ENCODE measurements at regions not wholly inside any gene's neighbourhood (a gene's known extent, or its start where the extent isn't known, plus 50 kb on each side); places are given as distances from the start of the nearest gene placed in this dataset.
A peak's percentile ranks its signal among the peaks of the same experiment; 100 is the strongest.

GRCh38 chr2:126748188-126748760 is 92.3 kb downstream of the GYPC start:
- Histone ChIP-seq H3K4me3 (no peak overlapping the region), H3K27me3 (replicated peaks) (no peaks in the 10 kb centered on the region), H3K27ac (no peak overlapping the region), H3K36me3 (no peaks in the 10 kb centered on the region), H3K9me3 (replicated peaks) (no peaks in the 10 kb centered on the region), H3K4me1 (replicated peaks) (no peaks in the 10 kb centered on the region)
- no peak for DNase-seq (ENCODE audit: low read depth in 1 of 2, low spot score in 2 of 2)

GRCh38 chr2:126748929-126749518 is 93.1 kb downstream of the GYPC start:
- Histone ChIP-seq H3K9me3 (replicated peaks) (no peaks in the 10 kb centered on the region), H3K36me3 (no peaks in the 10 kb centered on the region), H3K4me1 (replicated peaks) (no peaks in the 10 kb centered on the region), H3K4me3 (no peak overlapping the region), H3K27ac (no peak overlapping the region), H3K27me3 (replicated peaks) (no peaks in the 10 kb centered on the region)
- no peak for DNase-seq (ENCODE audit: low read depth in 1 of 2, low spot score in 2 of 2)

DNA sequence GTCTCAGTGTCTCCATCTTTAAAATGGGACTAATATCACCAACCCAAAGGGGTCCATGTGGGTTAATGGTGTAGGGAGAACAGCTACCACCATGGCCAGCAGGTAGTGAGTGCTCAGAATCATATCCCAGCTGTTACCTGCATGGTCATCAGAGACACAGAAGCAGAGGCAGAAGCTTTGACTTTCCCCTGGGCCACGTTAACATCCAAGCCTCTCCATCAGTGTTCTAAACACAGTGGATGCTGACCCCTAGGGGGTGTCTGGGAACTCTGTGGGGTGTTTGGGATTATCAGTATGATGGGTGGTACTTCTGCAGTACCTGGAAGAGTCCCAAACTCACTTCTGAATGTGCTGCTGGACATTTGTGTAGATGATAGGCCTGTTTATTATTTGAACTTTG is 93.6 kb downstream of the GYPC start:
- Histone ChIP-seq H3K27me3 (replicated peaks) (no peaks in the 10 kb centered on the region), H3K36me3 (no peaks in the 10 kb centered on the region), H3K9me3 (replicated peaks) (no peaks in the 10 kb centered on the region), H3K27ac (no peak overlapping the region), H3K4me3 (no peak overlapping the region), H3K4me1 (replicated peaks) (no peaks in the 10 kb centered on the region)
- DNase-seq (ENCODE audit: low read depth in 1 of 2, low spot score in 2 of 2): no peak

DNA sequence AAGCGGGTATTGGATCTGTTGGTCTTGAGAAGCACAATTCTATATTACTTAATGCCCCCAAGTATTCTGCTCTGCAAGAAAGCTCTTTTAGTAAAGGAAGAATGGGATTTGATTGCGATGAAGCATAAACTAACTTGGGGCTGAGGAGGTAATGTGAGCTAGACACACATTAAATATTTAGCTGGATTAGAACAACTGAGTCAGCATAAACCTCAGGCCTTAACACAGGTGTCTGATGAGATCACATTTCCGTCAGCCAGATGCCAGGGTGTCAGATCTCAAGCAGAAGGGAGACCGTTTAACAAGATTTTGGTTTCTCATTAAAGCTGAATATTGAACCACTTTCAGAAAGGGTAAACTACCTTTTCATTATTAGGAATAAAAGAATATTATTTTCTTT is 94.5 kb downstream of the GYPC start:
- DNase-seq (ENCODE audit: low read depth in 1 of 2, low spot score in 2 of 2): no peak
- Histone ChIP-seq H3K9me3 (replicated peaks) (no peaks in the 10 kb centered on the region), H3K4me1 (replicated peaks) (no peaks in the 10 kb centered on the region), H3K4me3 (no peak overlapping the region), H3K36me3 (no peaks in the 10 kb centered on the region), H3K27me3 (replicated peaks) (no peaks in the 10 kb centered on the region), H3K27ac (no peak overlapping the region)

GRCh38 chr2:126751477-126751876 is 95.5 kb downstream of the GYPC start:
- no peak for DNase-seq (ENCODE audit: low read depth in 1 of 2, low spot score in 2 of 2)
- Histone ChIP-seq H3K27ac (no peak overlapping the region), H3K4me1 (replicated peaks) (no peaks in the 10 kb centered on the region), H3K36me3 (no peaks in the 10 kb centered on the region), H3K27me3 (replicated peaks) (no peaks in the 10 kb centered on the region), H3K4me3 (no peak overlapping the region), H3K9me3 (replicated peaks) (no peaks in the 10 kb centered on the region)

DNA sequence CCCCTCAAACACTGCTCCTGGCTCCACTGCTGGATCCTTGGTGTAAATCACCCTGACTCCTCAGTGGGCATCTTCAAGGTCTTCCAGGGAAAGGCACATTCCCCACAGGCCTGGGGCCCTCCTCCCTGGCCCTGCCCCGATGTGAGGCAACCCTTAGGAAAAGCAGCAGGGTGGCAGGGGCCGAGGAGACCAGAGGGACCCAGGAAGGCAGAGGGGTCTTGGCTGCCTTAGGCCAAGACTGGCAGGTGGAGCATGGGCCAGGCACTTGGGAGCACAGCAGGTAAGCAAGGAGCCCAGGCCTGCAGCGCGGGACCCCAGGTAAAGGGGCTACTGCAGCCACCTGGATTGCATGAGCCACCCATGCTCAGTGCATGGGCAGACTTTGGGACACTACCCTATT is 96.9 kb downstream of the GYPC start:
- no peaks in the 10 kb centered on the region for H3K4me1 ChIP-seq (replicated peaks)
- H3K27ac ChIP-seq: no peak overlapping the region
- no peaks in the 10 kb centered on the region for H3K36me3 ChIP-seq
- H3K4me3 ChIP-seq: no peak overlapping the region
- H3K27me3 ChIP-seq (replicated peaks): no peaks in the 10 kb centered on the region; the same call in 1 of the 2 replicates
- H3K9me3 ChIP-seq (replicated peaks): no peaks in the 10 kb centered on the region
- DNase-seq (ENCODE audit: low read depth in 1 of 2, low spot score in 2 of 2): peak in 1 of 2 experiments; percentile 29

GRCh38 chr2:126753501-126754212 is 97.7 kb downstream of the GYPC start:
- Histone ChIP-seq H3K27ac (no peak overlapping the region), H3K4me3 (no peak overlapping the region), H3K4me1 (replicated peaks) (no peaks in the 10 kb centered on the region), H3K36me3 (no peaks in the 10 kb centered on the region), H3K27me3 (replicated peaks) (no peaks in the 10 kb centered on the region; the same call in 1 of the 2 replicates), H3K9me3 (replicated peaks) (no peaks in the 10 kb centered on the region)
- peak in 1 of 2 experiments; percentile 28 for DNase-seq (ENCODE audit: low read depth in 1 of 2, low spot score in 2 of 2)

GRCh38 chr2:126754240-126755004 is 98.5 kb downstream of the GYPC start:
- DNase-seq (ENCODE audit: low read depth in 1 of 2, low spot score in 2 of 2): peak in 1 of 2 experiments; percentile 12
- no peak overlapping the region for H3K4me3 ChIP-seq
- no peaks in the 10 kb centered on the region for H3K36me3 ChIP-seq
- no peaks in the 10 kb centered on the region for H3K4me1 ChIP-seq (replicated peaks)
- no peaks in the 10 kb centered on the region; the same call in 1 of the 2 replicates for H3K27me3 ChIP-seq (replicated peaks)
- H3K27ac ChIP-seq: no peak overlapping the region
- H3K9me3 ChIP-seq (replicated peaks): no peaks in the 10 kb centered on the region

- Histone ChIP-seq H3K36me3 (no peaks in the 10 kb centered on the region), H3K4me3 (no peak overlapping the region), H3K9me3 (replicated peaks) (no peaks in the 10 kb centered on the region), H3K4me1 (replicated peaks) (no peaks in the 10 kb centered on the region), H3K27ac (no peak overlapping the region), H3K27me3 (replicated peaks) (no peaks in the 10 kb centered on the region; the same call in 1 of the 2 replicates)
- DNase-seq (ENCODE audit: low read depth in 1 of 2, low spot score in 2 of 2): peak in 1 of 2 experiments; percentile 11
These were observed 100.2 kb downstream of the GYPC start for GRCh38 chr2:126756125-126756524.

GRCh38 chr2:126761256-126761980 is 105.5 kb downstream of the GYPC start:
- DNase-seq (ENCODE audit: low read depth in 1 of 2, low spot score in 2 of 2): peak in 1 of 2 experiments; percentile 9

DNA sequence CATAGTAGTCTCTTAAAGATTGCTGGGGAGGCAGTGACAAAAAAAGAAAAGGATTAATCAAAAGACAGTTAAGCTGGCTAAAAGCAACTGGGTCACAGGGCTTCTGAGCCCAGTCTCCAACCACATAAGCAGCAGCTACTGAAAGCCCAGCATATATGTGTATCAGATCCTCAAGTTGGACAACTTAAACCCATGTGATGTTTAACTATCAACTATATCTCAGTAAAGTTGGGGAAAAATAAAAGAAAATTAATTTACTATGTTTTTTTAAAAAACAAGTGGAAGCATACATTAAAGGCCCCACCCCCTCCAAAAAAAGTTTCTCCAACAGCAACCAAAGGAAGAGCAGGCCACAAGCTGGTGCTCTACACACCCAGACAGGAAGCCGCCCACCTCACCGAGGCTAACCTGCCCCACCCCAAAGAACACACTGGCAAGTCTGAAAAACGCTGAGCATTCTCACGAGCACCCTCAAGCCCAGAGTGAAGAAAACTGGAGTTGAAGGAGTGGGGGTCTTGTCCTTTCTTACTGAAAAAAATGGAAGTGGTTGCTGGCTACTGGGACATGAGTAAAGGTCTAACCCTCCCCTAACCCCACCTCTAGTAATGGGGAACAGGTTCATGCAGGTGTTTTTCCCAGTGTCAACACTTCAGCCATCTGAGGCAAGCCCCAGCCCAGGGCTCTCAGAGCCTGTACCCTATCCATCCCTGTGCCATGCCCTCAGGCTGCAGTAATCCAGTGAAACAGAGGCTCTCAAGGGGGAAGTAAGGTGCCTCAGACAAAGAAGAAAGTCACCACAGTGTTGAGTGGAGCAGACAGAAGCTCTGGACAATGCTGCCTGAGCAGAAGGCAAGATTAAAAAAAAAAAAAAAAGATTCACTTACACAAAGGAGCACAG is 106.3 kb downstream of the GYPC start:
- no peaks in the 10 kb centered on the region for H3K4me1 ChIP-seq (replicated peaks)
- peak in 1 of 2 experiments; percentile 14 for DNase-seq (ENCODE audit: low read depth in 1 of 2, low spot score in 2 of 2)
- H3K36me3 ChIP-seq: no peaks in the 10 kb centered on the region
- peaks cover 3% of the 10 kb centered on the region; the same call in 1 of the 2 replicates for H3K27me3 ChIP-seq (replicated peaks)
- H3K27ac ChIP-seq: no peak overlapping the region
- H3K4me3 ChIP-seq: no peak overlapping the region
- H3K9me3 ChIP-seq (replicated peaks): 0 out of 2 replicates have a peak, but pooled peaks cover 2% of the 10 kb centered on the region

More at GRCh38 chr2:126761256-126761980, 105.5 kb downstream of the GYPC start:
- Histone ChIP-seq H3K27me3 (replicated peaks) (peaks cover 3% of the 10 kb centered on the region; the same call in 1 of the 2 replicates), H3K27ac (no peak overlapping the region), H3K36me3 (no peaks in the 10 kb centered on the region), H3K9me3 (replicated peaks) (0 out of 2 replicates have a peak, but pooled peaks cover 2% of the 10 kb centered on the region), H3K4me1 (replicated peaks) (no peaks in the 10 kb centered on the region), H3K4me3 (no peak overlapping the region)

GRCh38 chr2:126764686-126765265 is 108.8 kb downstream of the GYPC start:
- no peak overlapping the region for H3K4me3 ChIP-seq
- no peak for DNase-seq (ENCODE audit: low read depth in 1 of 2, low spot score in 2 of 2)
- H3K4me1 ChIP-seq (replicated peaks): no peaks in the 10 kb centered on the region
- 0 out of 2 replicates have a peak, but pooled peaks cover 2% of the 10 kb centered on the region for H3K9me3 ChIP-seq (replicated peaks)
- 0 out of 2 replicates have a peak, but pooled peaks cover 3% of the 10 kb centered on the region for H3K27me3 ChIP-seq (replicated peaks)
- H3K27ac ChIP-seq: no peak overlapping the region
- H3K36me3 ChIP-seq: no peaks in the 10 kb centered on the region
